ENCODE measurements at regions not wholly inside any gene's neighbourhood (a gene's known extent, or its start where the extent isn't known, plus 50 kb on each side); places are given as distances from the start of the nearest gene placed in this dataset.

- WGBS, 2 experiments (ENCODE audit: extremely low coverage in 2 of 2, insufficient read length in 1 of 2) = no CpG with 5 or more reads among the region's 1 CpG
- H3K27me3 ChIP-seq (ENCODE audit: control insufficient read depth, insufficient read depth, low read length) = peaks cover 24% of the 10 kb centered on the region
- CTCF ChIA-PET = no interaction called here
- H3K36me3 ChIP-seq (ENCODE audit: control insufficient read depth, insufficient read depth, low read length) = no peaks in the 10 kb centered on the region
- no peak overlapping the region for H3K18ac ChIP-seq (ENCODE audit: low read depth, low read length)
- no peak overlapping the region for H3K14ac ChIP-seq (replicated peaks; ENCODE audit: low read depth, low read length)
- H2BK5ac ChIP-seq (ENCODE audit: low read depth, low read length, poor library complexity, severe bottlenecking) = no peak overlapping the region
- ATAC-seq (ENCODE audit: low read depth) (no peak), DNase-seq (no peak)
- no peak overlapping the region for H3K27ac ChIP-seq (ENCODE audit: insufficient read depth, low read length)
- no peak overlapping the region for H2AK5ac ChIP-seq (ENCODE audit: low read depth, low read length)
- no peak overlapping the region for H3K9ac ChIP-seq (ENCODE audit: low read depth, low read length)
- H3K23ac ChIP-seq (ENCODE audit: low read depth, low read length) = no peak overlapping the region
- H2BK120ac ChIP-seq (ENCODE audit: low read depth, low read length) = no peak overlapping the region
- no peak overlapping the region for H4K5ac ChIP-seq (ENCODE audit: low read depth, low read length)
- BruUV-seq (replicated peaks) = no TSS peak
- no peak overlapping the region for H4K91ac ChIP-seq (ENCODE audit: insufficient read depth, low read depth, low read length)
- no peak overlapping the region for H2BK20ac ChIP-seq (ENCODE audit: low read depth, low read length)
- H3K4me2 ChIP-seq (ENCODE audit: low read depth, low read length) = no peak overlapping the region
- H3K4ac ChIP-seq (ENCODE audit: low read depth, low read length) = no peak overlapping the region
- H3K9me3 ChIP-seq (ENCODE audit: control insufficient read depth, insufficient read depth, low read length) = no peaks in the 10 kb centered on the region
- H2AFZ ChIP-seq (replicated peaks; ENCODE audit: low read length, poor library complexity) = no peak overlapping the region
- in situ Hi-C loops (cut with MboI; ENCODE audit: low sequenced_read_pairs) = no loop called here
- no peaks in the 10 kb centered on the region for H3K79me1 ChIP-seq (ENCODE audit: low read depth in 1 of 2, low read length in 2 of 2)
- H3K4me3 ChIP-seq (ENCODE audit: insufficient read depth, low read depth, low read length) = no peak overlapping the region
- H3K9me1 ChIP-seq (ENCODE audit: insufficient read depth, low read length) = no peaks in the 10 kb centered on the region
- TF ChIP-seq BHLHE40 (IDR thresholded peaks at IDR 0.05; ENCODE audit: low read depth, low read length) = no peak
- no peak for TF ChIP-seq MXI1 (IDR thresholded peaks at IDR 0.05; ENCODE audit: borderline replicate concordance, low read depth, low read length)
- TF ChIP-seq SMC3 (IDR thresholded peaks at IDR 0.05; ENCODE audit: low read depth, low read length) = no peak
- no peak for TF ChIP-seq RCOR1 (IDR thresholded peaks at IDR 0.05; ENCODE audit: insufficient replicate concordance, low read length)
- TF ChIP-seq CTCF (conservative IDR thresholded peaks at IDR 0.05; ENCODE audit: low read depth, low read length) = no peak
- TF ChIP-seq USF2 (IDR thresholded peaks at IDR 0.05; ENCODE audit: low read depth, low read length) = no peak
- TF ChIP-seq POLR2A (IDR thresholded peaks at IDR 0.05; ENCODE audit: low read depth, low read length) = no peak
- no peak for TF ChIP-seq ELK1 (IDR thresholded peaks at IDR 0.05; ENCODE audit: borderline replicate concordance, low read depth, low read length)
- no peak for TF ChIP-seq RFX5 (IDR thresholded peaks at IDR 0.05; ENCODE audit: low read depth, low read length)
- TF ChIP-seq FOS (IDR thresholded peaks at IDR 0.05; ENCODE audit: low read depth, low read length) = no peak
- no peak for TF ChIP-seq CEBPB (IDR thresholded peaks at IDR 0.05; ENCODE audit: low read depth, low read length)
- TF ChIP-seq CHD1 (IDR thresholded peaks at IDR 0.05; ENCODE audit: low read depth, low read length) = no peak
- no peak for TF ChIP-seq NFE2L2 (IDR thresholded peaks at IDR 0.05; ENCODE audit: low read depth, low read length)
- TF ChIP-seq MAZ (IDR thresholded peaks at IDR 0.05; ENCODE audit: borderline replicate concordance, low read depth, low read length) = no peak
- H3K56ac ChIP-seq (ENCODE audit: extremely low read depth, insufficient read depth, low read length) = no peak overlapping the region
- no peaks in the 10 kb centered on the region for H3K4me1 ChIP-seq (ENCODE audit: control insufficient read depth, insufficient read depth, low read length)
- intact Hi-C loops (cut with micrococcal nuclease) = no loop called here
- no peak overlapping the region for H2BK15ac ChIP-seq (ENCODE audit: low read depth, low read length)
- POLR2A ChIA-PET (ENCODE audit: unreplicated experiment) = no interaction called here
- no peak overlapping the region for H4K8ac ChIP-seq (ENCODE audit: low read depth in 2 of 2, low read length in 2 of 2)
- no peaks in the 10 kb centered on the region for H4K20me1 ChIP-seq (ENCODE audit: insufficient read depth, low read length)
- no peak overlapping the region for H2AK9ac ChIP-seq (replicated peaks; ENCODE audit: low read depth, low read length, poor library complexity)
- dilution Hi-C loops (cut with HindIII; ENCODE audit: low sequenced_read_pairs, unreplicated experiment) = no loop called here
Measured at GRCh38 chr5:111649516-111649915, 107.5 kb downstream of the NREP start.

Data from IMR-90 (cell line).